AG04450 (cell line): ENCODE measurements at regions not wholly inside any gene's neighbourhood (a gene's known extent, or its start where the extent isn't known, plus 50 kb on each side); places are given as distances from the start of the nearest gene placed in this dataset.

Source experiments
- CTCF ChIA-PET: fragments of 300-600, 350-600 bp; formaldehyde crosslinking; extraction: SDS; loops from one replicate; lab custom pipeline; 2022; ENCODE audit warnings: antibody characterized with exemption, inconsistent platforms; lab: Charles Lee
- POLR2A ChIA-PET: fragments of 350-600 bp; formaldehyde crosslinking; extraction: SDS; loops from one replicate; lab custom pipeline; 2021; ENCODE audit warnings: antibody characterized with exemption, inconsistent platforms; lab: Yijun Ruan, JAX
- DNase-seq: peaks from one replicate; pipeline ENCODE4 v3.0.0-alpha.2; 2011; ENCODE audit warnings: low read depth, low spot score
- H3K27ac ChIP-seq: one replicate; pipeline ENCODE4 v1.5.1; 2012; ENCODE audit warnings: low read depth, low read length, control low read depth
- H3K27me3 ChIP-seq: one replicate; pipeline ENCODE4 v1.6.0; 2012; ENCODE audit warnings: low read length; ENCODE audit not compliant: control insufficient read depth, insufficient read depth
- H3K4me3 ChIP-seq: 2 replicates; pipeline ENCODE4 v1.5.1; 2011; ENCODE audit warnings: mild to moderate bottlenecking, low read depth, low read length, control low read depth
- H3K9me3 ChIP-seq: 2 replicates; pipeline ENCODE4 v1.5.1; 2012; ENCODE audit warnings: low read length; ENCODE audit not compliant: control insufficient read depth, insufficient read depth
- TF ChIP-seq, protein P1 (sequence below): IDR thresholded peaks from 2 replicates; pipeline ENCODE4 v1.5.1; 2011; ENCODE audit warnings: low read depth, low read length, control low read depth, inconsistent platforms

DNA sequence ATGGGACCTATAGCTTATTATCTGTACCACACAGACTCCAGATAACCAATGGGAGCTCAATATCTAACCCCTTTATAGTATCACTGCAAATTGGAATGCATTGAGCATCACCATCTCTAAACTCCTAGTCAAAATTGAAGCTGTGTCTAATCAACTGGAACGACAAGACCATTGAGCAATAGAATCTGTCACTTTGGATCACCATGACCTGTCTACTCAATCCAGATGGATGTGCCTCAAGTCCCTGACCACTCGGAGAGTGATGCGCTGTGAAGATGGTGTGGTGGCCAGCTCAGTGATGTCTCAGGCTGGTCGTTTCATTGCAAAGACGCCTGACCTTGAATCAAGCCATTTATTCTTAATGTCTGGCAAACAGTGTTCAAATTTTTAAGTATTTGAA is 160.5 kb downstream of the SEMA6D start:
- H3K9me3 ChIP-seq, result no peaks in the 10 kb centered on the region
- no peak for DNase-seq
- H3K27ac ChIP-seq, result no peak overlapping the region
- TF ChIP-seq, protein P1, sequence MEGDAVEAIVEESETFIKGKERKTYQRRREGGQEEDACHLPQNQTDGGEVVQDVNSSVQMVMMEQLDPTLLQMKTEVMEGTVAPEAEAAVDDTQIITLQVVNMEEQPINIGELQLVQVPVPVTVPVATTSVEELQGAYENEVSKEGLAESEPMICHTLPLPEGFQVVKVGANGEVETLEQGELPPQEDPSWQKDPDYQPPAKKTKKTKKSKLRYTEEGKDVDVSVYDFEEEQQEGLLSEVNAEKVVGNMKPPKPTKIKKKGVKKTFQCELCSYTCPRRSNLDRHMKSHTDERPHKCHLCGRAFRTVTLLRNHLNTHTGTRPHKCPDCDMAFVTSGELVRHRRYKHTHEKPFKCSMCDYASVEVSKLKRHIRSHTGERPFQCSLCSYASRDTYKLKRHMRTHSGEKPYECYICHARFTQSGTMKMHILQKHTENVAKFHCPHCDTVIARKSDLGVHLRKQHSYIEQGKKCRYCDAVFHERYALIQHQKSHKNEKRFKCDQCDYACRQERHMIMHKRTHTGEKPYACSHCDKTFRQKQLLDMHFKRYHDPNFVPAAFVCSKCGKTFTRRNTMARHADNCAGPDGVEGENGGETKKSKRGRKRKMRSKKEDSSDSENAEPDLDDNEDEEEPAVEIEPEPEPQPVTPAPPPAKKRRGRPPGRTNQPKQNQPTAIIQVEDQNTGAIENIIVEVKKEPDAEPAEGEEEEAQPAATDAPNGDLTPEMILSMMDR, result no peak
- POLR2A ChIA-PET, result no interaction called here
- no peaks in the 10 kb centered on the region for H3K27me3 ChIP-seq
- H3K4me3 ChIP-seq, result no peak overlapping the region
- CTCF ChIA-PET, result no interaction called here

- Histone ChIP-seq H3K27ac (no peak overlapping the region), H3K27me3 (no peaks in the 10 kb centered on the region), H3K4me3 (no peak overlapping the region), H3K9me3 (no peaks in the 10 kb centered on the region)
- no peak for DNase-seq
- TF ChIP-seq, protein P1, result no peak
- POLR2A ChIA-PET, result no interaction called here
- CTCF ChIA-PET, result no interaction called here
These were observed 168.6 kb downstream of the SEMA6D start for GRCh38 chr15:47885920-47886319.

DNA sequence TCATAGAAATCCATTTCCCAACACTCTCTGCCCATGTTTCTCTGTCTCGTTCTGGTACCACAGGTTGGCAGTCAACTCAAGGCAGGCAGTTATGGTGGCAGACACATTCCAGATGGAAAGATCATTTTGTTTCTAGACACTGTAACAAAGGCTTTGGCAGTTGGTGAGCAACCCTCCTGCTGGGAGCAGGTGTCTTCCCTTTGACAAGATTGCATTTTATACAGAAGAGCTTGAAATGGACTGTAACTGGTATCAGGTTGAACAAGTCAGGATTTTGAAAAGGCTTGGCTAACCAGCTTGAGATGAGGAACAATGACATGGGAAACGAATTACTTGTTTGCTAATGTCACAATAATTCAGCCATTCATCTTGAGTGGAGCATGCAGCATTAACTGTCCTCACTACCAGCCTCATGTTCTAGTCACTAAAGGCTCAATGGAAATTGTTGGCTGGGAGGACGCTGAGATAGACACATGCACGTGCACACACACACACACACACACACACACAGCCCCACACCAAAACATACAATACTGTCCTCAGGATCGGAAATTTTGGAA is 170.0 kb downstream of the SEMA6D start:
- no peak for DNase-seq
- POLR2A ChIA-PET, result no interaction called here
- CTCF ChIA-PET, result no interaction called here

DNA sequence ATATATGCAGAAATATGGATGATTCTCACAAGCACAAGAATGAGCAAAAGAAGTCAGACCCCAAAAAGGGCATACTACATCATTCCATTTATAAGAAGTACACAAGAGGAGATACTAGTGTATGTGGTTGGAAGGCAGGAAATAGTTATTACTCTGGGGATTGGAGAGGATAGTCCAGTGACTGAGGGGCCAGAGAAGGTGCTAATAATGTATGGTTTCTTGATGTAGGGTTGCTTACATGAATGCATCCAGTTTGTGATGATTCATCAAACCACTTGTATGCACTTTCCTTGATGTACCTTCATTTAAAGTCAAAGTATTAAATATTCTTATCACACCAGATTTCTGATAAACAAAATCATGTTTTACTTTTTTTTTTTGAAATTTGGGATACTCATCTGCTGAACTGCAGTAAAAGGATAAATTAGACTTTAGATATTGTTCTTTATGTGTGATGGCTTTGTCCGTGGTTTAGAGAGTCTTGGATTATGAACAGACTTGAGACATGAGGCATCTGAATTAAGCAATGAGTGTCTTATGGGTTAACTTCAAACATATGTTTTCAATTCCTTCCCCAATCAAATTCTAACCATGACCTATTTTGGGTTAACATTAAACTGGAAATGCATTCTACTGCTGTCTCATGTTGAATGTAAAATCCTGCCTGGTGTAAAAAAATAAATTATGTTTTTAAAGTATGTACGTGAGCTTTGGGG is 171.2 kb downstream of the SEMA6D start:
- CTCF ChIA-PET, result no interaction called here
- H3K27me3 ChIP-seq, result no peaks in the 10 kb centered on the region
- H3K9me3 ChIP-seq, result no peaks in the 10 kb centered on the region
- POLR2A ChIA-PET, result no interaction called here
- DNase-seq, result no peak
- no peak overlapping the region for H3K4me3 ChIP-seq
- TF ChIP-seq, protein P1, result no peak
- H3K27ac ChIP-seq, result no peak overlapping the region

More for the DNA sequence above, 170.0 kb downstream of the SEMA6D start:
- H3K27me3 ChIP-seq, result no peaks in the 10 kb centered on the region
- H3K4me3 ChIP-seq, result no peak overlapping the region
- TF ChIP-seq, protein P1, result no peak
- no peaks in the 10 kb centered on the region for H3K9me3 ChIP-seq
- no peak overlapping the region for H3K27ac ChIP-seq

- no peak for DNase-seq
- POLR2A ChIA-PET, result no interaction called here
- CTCF ChIA-PET, result interaction anchor here (0.6 to 1.3 kb wide), 3 partner anchors 11 to 1768 kb away, joined by 3 to 12 read pairs (median 3); no protein-coding TSS in a partner anchor
- TF ChIP-seq, protein P1, result no peak
- Histone ChIP-seq H3K27me3 (no peaks in the 10 kb centered on the region), H3K9me3 (no peaks in the 10 kb centered on the region), H3K4me3 (no peak overlapping the region), H3K27ac (no peak overlapping the region)
These were observed 173.3 kb downstream of the SEMA6D start for GRCh38 chr15:47890397-47891150.
